ENCODE measurements at regions not wholly inside any gene's neighbourhood (a gene's known extent, or its start where the extent isn't known, plus 50 kb on each side); places are given as distances from the start of the nearest gene placed in this dataset.

DNA sequence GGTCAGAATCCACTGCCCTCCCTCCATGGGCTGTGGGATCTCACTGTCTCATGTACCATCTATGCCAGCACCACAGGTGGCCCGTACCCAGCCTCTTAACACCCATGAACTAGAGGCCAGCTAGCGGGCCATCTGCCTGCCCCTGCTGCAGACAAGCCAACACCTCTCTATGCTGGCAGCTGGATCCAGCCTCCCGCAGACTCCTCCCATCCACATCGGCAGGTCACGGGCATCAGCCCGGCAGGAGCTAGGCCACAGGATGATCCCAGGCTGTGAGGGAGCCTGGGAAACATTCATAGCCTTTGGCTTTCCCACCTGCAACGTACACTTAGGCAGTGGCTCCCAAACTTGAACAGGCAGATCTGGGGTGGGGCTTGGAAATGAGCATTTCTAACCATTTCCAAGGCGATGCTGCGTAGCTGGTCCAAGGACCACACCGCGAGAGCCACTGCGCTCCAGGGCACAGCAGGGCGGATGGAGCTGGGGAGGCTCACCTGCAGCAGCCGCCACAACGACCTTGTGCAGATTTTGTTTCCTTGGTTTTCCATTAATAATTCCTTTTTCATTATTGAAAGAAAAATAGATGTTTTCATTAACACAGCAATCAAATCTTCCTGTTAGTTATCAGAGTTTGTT lies 114.7 kb downstream of the KCNF1 start:
- no peak for TF ChIP-seq EP300 (IDR thresholded peaks at IDR 0.05)
- TF ChIP-seq, protein P1, sequence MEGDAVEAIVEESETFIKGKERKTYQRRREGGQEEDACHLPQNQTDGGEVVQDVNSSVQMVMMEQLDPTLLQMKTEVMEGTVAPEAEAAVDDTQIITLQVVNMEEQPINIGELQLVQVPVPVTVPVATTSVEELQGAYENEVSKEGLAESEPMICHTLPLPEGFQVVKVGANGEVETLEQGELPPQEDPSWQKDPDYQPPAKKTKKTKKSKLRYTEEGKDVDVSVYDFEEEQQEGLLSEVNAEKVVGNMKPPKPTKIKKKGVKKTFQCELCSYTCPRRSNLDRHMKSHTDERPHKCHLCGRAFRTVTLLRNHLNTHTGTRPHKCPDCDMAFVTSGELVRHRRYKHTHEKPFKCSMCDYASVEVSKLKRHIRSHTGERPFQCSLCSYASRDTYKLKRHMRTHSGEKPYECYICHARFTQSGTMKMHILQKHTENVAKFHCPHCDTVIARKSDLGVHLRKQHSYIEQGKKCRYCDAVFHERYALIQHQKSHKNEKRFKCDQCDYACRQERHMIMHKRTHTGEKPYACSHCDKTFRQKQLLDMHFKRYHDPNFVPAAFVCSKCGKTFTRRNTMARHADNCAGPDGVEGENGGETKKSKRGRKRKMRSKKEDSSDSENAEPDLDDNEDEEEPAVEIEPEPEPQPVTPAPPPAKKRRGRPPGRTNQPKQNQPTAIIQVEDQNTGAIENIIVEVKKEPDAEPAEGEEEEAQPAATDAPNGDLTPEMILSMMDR (IDR thresholded peaks at IDR 0.05), result no peak
- TF ChIP-seq POLR2A (IDR thresholded peaks at IDR 0.05), result no peak

All from ovary (tissue), 3 donors.